ENCODE measurements at regions not wholly inside any gene's neighbourhood (a gene's known extent, or its start where the extent isn't known, plus 50 kb on each side); places are given as distances from the start of the nearest gene placed in this dataset.

DNA sequence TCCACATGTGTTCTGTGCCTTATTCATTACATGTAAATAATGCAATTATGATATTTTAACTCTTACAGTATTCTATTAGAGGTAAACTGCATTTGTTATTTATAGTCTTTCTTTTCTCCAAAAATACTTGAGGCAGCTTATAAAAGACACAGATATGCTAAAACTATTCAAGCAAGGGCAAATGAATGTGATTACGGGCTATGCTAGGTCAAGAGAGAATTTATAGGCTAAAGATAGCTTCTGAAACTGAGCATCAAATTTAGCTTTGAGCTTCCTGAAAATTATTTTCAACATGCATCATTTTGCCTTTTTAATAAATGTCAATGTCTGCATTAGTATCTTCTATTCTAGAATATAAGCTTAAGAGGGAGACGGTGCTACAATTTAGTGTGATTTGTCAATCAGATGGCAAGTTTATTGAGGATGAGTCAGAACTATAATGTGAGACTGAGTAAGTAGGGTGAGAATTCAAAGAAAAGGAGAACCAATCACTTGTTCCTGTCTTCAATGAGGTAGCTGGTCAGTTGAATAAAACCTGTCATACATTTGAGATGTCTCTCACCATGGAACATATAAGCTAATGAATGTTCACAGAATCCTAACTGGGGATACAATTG lies 669.4 kb upstream of the CITED2 start:
- WGBS, 2 donors, result 61 to 72% methylated on average over 2 of the region's 2 CpGs
- intact Hi-C loops (cut with DNase I), result no loop called here

DNA sequence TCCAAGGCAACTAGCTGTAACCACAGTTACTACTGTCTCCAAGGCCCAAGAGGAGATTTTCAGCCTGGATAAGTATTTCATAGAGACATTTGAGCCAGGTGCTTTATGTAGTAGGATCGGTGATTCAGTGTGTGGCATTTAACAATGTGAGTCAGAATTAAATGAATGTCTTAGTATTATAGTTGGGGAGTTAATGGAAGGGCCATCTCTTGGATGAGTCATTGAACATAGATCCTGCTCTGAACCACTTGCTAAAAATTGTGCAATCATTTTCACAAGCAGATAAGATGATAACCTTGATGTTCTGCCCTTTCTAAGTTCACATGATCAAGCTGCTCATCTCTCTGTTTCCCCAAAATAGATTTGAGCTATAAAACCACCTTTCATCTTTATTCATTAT lies 668.9 kb upstream of the CITED2 start:
- no peaks in the 10 kb centered on the region for H3K27me3 ChIP-seq
- H3K36me3 ChIP-seq, result no peaks in the 10 kb centered on the region
- intact Hi-C loops (cut with DNase I), result no loop called here
- H3K4me1 ChIP-seq, result peaks cover 0 to 5% (median 3%) of the 10 kb centered on the region in 3 donors
- no peak overlapping the region for H3K4me3 ChIP-seq
- DNase-seq, result no peak
- no peak for TF ChIP-seq POLR2A (IDR thresholded peaks at IDR 0.05)
- TF ChIP-seq, protein P1, sequence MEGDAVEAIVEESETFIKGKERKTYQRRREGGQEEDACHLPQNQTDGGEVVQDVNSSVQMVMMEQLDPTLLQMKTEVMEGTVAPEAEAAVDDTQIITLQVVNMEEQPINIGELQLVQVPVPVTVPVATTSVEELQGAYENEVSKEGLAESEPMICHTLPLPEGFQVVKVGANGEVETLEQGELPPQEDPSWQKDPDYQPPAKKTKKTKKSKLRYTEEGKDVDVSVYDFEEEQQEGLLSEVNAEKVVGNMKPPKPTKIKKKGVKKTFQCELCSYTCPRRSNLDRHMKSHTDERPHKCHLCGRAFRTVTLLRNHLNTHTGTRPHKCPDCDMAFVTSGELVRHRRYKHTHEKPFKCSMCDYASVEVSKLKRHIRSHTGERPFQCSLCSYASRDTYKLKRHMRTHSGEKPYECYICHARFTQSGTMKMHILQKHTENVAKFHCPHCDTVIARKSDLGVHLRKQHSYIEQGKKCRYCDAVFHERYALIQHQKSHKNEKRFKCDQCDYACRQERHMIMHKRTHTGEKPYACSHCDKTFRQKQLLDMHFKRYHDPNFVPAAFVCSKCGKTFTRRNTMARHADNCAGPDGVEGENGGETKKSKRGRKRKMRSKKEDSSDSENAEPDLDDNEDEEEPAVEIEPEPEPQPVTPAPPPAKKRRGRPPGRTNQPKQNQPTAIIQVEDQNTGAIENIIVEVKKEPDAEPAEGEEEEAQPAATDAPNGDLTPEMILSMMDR (IDR thresholded peaks at IDR 0.05), result no peak
- no peak overlapping the region for H3K27ac ChIP-seq
- H3K9me3 ChIP-seq, result no peaks in the 10 kb centered on the region
- WGBS, 2 donors, result 12 to 24% methylated on average over 1 of the region's 1 CpG

More for the DNA sequence above, 669.4 kb upstream of the CITED2 start:
- Histone ChIP-seq H3K36me3 (no peaks in the 10 kb centered on the region), H3K4me3 (no peak overlapping the region), H3K9me3 (no peaks in the 10 kb centered on the region), H3K27ac (no peak overlapping the region), H3K27me3 (no peaks in the 10 kb centered on the region), H3K4me1 (peaks cover 0 to 5% (median 3%) of the 10 kb centered on the region in 3 donors)
- DNase-seq, result no peak
- TF ChIP-seq, protein P1 (IDR thresholded peaks at IDR 0.05), result no peak
- TF ChIP-seq POLR2A (IDR thresholded peaks at IDR 0.05), result no peak

DNA sequence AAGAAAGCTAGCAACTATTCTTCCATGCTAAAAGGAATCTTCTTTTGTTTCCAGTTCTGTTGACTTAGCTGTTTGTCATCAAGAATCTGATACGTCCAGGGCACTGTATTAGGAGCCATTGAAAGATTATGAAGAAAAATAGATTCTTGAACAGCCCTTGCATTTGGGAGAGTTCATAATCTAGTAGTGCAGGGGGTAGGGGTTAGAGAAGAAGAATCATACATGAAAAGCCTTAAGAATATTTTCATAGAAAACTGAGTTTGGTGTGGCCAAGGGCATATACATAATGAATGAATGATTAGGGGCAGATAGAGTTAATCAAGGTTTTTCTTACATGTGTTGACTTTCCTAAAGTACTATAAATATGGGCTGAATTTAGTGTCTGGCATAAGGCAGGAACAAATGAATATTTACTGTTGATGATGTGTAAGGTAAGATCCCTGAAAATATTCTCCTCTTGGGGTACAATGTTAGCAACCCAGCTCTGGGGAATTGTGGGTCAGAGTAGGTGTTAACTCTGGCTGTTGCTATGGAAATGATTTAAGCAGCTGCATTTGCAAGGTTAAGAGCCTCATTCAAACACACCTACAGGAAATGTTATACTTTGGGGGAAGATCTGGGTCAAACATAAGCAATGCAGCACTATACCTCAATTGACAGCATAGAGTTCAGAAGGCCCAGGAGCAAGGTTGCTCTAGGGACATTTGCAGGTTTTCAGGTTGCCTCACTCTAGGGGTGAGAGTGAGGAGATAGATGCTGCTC lies 667.3 kb upstream of the CITED2 start:
- no peak for DNase-seq
- Histone ChIP-seq H3K4me3 (no peak overlapping the region), H3K36me3 (no peaks in the 10 kb centered on the region), H3K4me1 (peaks cover 0 to 5% (median 3%) of the 10 kb centered on the region in 3 donors), H3K9me3 (peaks cover 0 to 2% (median 0%) of the 10 kb centered on the region in 3 donors), H3K27me3 (no peaks in the 10 kb centered on the region), H3K27ac (no peak overlapping the region)
- WGBS, 2 donors, result 33 to 75% methylated on average over 1 of the region's 1 CpG
- intact Hi-C loops (cut with DNase I), result no loop called here
- TF ChIP-seq, protein P1 (IDR thresholded peaks at IDR 0.05), result no peak
- no peak for TF ChIP-seq POLR2A (IDR thresholded peaks at IDR 0.05)

DNA sequence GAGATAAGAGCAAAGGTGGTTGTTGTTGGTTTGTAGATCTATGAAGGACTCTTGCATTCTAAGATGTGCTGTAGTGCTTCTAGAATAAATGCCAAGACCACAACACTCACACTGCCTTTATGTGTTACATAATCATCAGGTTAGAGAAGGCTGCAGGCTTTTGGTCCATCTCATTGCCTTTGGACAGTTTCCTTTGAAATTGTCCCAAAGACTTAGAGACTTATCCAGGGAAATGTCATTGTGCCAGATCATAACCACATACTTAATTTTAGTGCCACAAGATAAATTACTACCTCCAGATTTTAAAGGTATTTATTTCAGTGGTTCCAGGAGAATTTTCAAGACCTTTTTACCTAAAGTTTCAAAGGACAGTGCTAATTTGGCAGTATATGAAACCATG lies 666.6 kb upstream of the CITED2 start:
- Histone ChIP-seq H3K36me3 (no peaks in the 10 kb centered on the region), H3K27ac (no peak overlapping the region), H3K27me3 (no peaks in the 10 kb centered on the region), H3K4me1 (peaks cover 0 to 5% (median 3%) of the 10 kb centered on the region in 3 donors), H3K4me3 (no peak overlapping the region), H3K9me3 (peaks cover 0 to 8% (median 0%) of the 10 kb centered on the region in 3 donors)
- DNase-seq, result no peak
- no peak for TF ChIP-seq POLR2A (IDR thresholded peaks at IDR 0.05)
- TF ChIP-seq, protein P1 (IDR thresholded peaks at IDR 0.05), result no peak
- intact Hi-C loops (cut with DNase I), result no loop called here

DNA sequence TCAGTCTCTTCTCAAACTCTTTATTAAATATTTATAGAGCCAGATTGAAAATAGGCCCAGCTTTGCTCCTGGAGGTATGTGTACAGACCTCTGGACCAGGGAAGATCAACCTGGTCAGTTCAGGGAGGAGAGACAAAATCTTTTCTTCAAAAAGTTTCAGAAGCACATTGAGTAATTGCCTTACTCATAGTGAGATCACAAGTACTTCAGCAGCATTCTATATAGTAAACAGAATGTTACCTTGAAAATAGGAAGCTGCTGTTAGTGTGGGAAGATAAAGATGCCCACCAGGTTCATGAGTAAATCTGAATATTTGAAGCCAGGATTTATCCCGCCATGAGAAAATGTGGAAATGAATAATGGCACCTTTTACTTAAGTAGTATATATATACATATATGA lies 665.9 kb upstream of the CITED2 start:
- WGBS, 2 donors, result 73 to 78% methylated on average over 1 of the region's 1 CpG
- DNase-seq, result no peak
- no peak overlapping the region for H3K4me3 ChIP-seq
- peaks cover 0 to 5% (median 3%) of the 10 kb centered on the region in 3 donors for H3K4me1 ChIP-seq
- no peaks in the 10 kb centered on the region for H3K27me3 ChIP-seq
- H3K27ac ChIP-seq, result no peak overlapping the region
- TF ChIP-seq POLR2A (IDR thresholded peaks at IDR 0.05), result no peak
- TF ChIP-seq, protein P1 (IDR thresholded peaks at IDR 0.05), result no peak
- H3K36me3 ChIP-seq, result no peaks in the 10 kb centered on the region
- H3K9me3 ChIP-seq, result peaks cover 0 to 8% (median 0%) of the 10 kb centered on the region in 3 donors
- intact Hi-C loops (cut with DNase I), result no loop called here
